Breast epithelium (tissue), 4 donors: ENCODE measurements at regions not wholly inside any gene's neighbourhood (a gene's known extent, or its start where the extent isn't known, plus 50 kb on each side); places are given as distances from the start of the nearest gene placed in this dataset.

ENCODE experiments used
- DNase-seq, 2 donors: peaks; one replicate each; pipeline ENCODE4 v3.0.0-alpha.2; 2019; ENCODE audit warnings: low spot score in 2 of 2
- H3K27ac ChIP-seq, 2 donors: fragments of 200-600 bp; sonication (generic) in 1 of 2; one replicate each; pipeline ENCODE4 v1.5.1; 2016 to 2019; ENCODE audit warnings: mild to moderate bottlenecking in 1 of 2
- H3K27me3 ChIP-seq, 2 donors: fragments of 200-600 bp; sonication (generic) in 1 of 2; one replicate each; pipeline versions ENCODE4 v1.5.1 to v1.6.0; 2017 to 2019; ENCODE audit warnings: control low read depth in 1 of 2, mild to moderate bottlenecking in 1 of 2
- H3K36me3 ChIP-seq: fragments of 200-600 bp; one replicate; pipeline ENCODE4 v1.5.1; 2019
- H3K4me1 ChIP-seq, 2 donors: fragments of 200-600 bp; sonication (generic); one replicate each; pipeline ENCODE4 v1.5.1; 2016 to 2019; ENCODE audit warnings: control low read depth in 1 of 2
- H3K4me3 ChIP-seq, 3 donors: fragments of 200-600 bp; sonication (generic); 1 replicate in 2 of 3; 2 replicates in 1 of 3; pipeline ENCODE4 v1.5.1; 2016 to 2019; ENCODE audit warnings: mild to moderate bottlenecking in 3 of 3, moderate library complexity in 2 of 3
- H3K9me3 ChIP-seq, 2 donors: fragments of 200-600 bp; sonication (generic) in 1 of 2; one replicate each; pipeline ENCODE4 v1.5.1; 2016 to 2019; ENCODE audit warnings: control low read depth in 1 of 2
- POLR2A ChIP-seq: fragments of 450-650 bp; IDR thresholded peaks from one replicate; pipeline ENCODE4 v1.6.1; 2016; ENCODE audit warnings: antibody characterized with exemption, mild to moderate bottlenecking, moderate library complexity
- POLR2AphosphoS5 ChIP-seq, 3 donors: sonication (generic); formaldehyde crosslinking; IDR thresholded peaks; one replicate each; pipeline ENCODE4 v1.6.1; 2017; ENCODE audit warnings: antibody characterized with exemption in 3 of 3
- intact Hi-C: fragments of 100-400 bp; cut with DNase I; formaldehyde crosslinking; loops from one replicate; pipeline ENCODE4 v1.15.1; 2023; ENCODE audit warnings: low total_unique reads
- TF ChIP-seq, protein P1 (sequence below), 3 donors: fragments of 450-650 bp; IDR thresholded peaks; one replicate each; pipeline ENCODE4 v1.5.1; 2016 to 2017; ENCODE audit warnings: antibody characterized with exemption in 3 of 3, mild to moderate bottlenecking in 3 of 3, moderate library complexity in 3 of 3

DNA sequence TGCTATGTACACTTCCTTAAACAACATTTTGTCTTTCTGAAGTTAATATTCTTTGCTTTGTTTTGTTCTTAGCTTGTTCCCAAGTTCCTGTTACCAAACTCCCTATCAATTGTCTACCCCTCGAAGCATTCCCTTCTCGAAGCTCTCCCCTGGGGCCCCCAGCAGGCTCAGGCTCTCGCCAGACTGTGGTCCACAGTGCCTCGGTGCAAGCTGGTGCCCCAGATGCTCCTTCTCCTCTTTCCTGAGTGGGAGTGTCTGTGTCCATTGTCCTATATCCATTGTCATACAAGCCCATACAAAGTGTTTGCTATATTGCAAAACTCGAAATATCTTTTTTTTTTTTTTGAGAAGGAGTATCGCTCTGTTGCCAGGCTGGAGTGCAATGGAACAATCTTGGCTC lies 51.7 kb upstream of the RTL6 start:
- Histone ChIP-seq H3K27ac (no peak overlapping the region), H3K4me1 (no peaks in the 10 kb centered on the region), H3K27me3 (peaks cover 0 to 7% of the 10 kb centered on the region in 2 donors), H3K4me3 (no peak overlapping the region), H3K36me3 (no peaks in the 10 kb centered on the region), H3K9me3 (no peaks in the 10 kb centered on the region)
- intact Hi-C loops: no loop called here
- DNase-seq: no peak
- no peak for TF ChIP-seq POLR2AphosphoS5 (IDR thresholded peaks at IDR 0.05)
- TF ChIP-seq POLR2A: no peak
- TF ChIP-seq, protein P1, sequence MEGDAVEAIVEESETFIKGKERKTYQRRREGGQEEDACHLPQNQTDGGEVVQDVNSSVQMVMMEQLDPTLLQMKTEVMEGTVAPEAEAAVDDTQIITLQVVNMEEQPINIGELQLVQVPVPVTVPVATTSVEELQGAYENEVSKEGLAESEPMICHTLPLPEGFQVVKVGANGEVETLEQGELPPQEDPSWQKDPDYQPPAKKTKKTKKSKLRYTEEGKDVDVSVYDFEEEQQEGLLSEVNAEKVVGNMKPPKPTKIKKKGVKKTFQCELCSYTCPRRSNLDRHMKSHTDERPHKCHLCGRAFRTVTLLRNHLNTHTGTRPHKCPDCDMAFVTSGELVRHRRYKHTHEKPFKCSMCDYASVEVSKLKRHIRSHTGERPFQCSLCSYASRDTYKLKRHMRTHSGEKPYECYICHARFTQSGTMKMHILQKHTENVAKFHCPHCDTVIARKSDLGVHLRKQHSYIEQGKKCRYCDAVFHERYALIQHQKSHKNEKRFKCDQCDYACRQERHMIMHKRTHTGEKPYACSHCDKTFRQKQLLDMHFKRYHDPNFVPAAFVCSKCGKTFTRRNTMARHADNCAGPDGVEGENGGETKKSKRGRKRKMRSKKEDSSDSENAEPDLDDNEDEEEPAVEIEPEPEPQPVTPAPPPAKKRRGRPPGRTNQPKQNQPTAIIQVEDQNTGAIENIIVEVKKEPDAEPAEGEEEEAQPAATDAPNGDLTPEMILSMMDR (IDR thresholded peaks at IDR 0.05): no peak

DNA sequence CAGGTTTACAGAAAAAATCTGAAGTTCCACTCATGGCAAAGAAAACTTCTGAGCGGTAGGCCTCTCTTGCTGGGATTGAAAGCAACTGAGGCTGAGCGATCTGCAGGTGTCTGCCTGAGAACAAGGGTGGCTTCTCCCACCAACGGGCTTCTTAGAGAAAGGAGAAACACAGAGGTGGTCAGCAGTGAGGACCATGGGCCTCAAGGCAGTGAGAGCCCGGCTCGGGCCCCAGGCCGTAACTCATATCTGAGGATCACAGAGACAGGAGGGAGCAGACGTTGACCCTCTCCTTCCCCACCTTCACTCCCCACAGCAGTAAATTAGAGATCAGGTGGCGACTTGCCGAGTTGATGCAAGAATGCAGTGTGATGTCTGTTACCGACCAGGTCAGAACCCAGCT lies 50.9 kb upstream of the RTL6 start:
- Histone ChIP-seq H3K9me3 (no peaks in the 10 kb centered on the region), H3K27me3 (peaks cover 0 to 14% of the 10 kb centered on the region in 2 donors), H3K4me1 (no peaks in the 10 kb centered on the region), H3K27ac (no peak overlapping the region), H3K4me3 (no peak overlapping the region), H3K36me3 (no peaks in the 10 kb centered on the region)
- intact Hi-C loops: no loop called here
- TF ChIP-seq POLR2AphosphoS5 (IDR thresholded peaks at IDR 0.05) (no peak), POLR2A (no peak)
- TF ChIP-seq, protein P1 (IDR thresholded peaks at IDR 0.05): no peak
- peak in 1 of 2 donors; percentile 27 for DNase-seq
